Smooth muscle cell (in vitro differentiated cells): ENCODE measurements at regions not wholly inside any gene's neighbourhood (a gene's known extent, or its start where the extent isn't known, plus 50 kb on each side); places are given as distances from the start of the nearest gene placed in this dataset.
A peak's percentile ranks its signal among the peaks of the same experiment; 100 is the strongest.

Experiments
- DNase-seq: peaks from one replicate; lab custom pipeline; 2025; ENCODE audit not compliant: unreplicated experiment; lab: John Stamatoyannopoulos, UW
- H2AFZ ChIP-seq: fragments of 200-600 bp; sonication (generic); 2 replicates; pipeline ENCODE4 v1.6.0; 2016; ENCODE audit warnings: antibody characterized with exemption, low read depth, mild to moderate bottlenecking
- H3F3A ChIP-seq: fragments of 200-600 bp; sonication (generic); 2 replicates; pipeline ENCODE4 v1.6.0; 2017; ENCODE audit warnings: antibody characterized with exemption, low read depth
- H3K27ac ChIP-seq: fragments of 200-600 bp; sonication (generic); 2 replicates; pipeline ENCODE4 v1.5.1; 2016; ENCODE audit warnings: low read depth, mild to moderate bottlenecking
- H3K27me3 ChIP-seq: fragments of 200-600 bp; sonication (generic); 2 replicates; pipeline ENCODE4 v1.6.1; 2016; ENCODE audit warnings: low read depth, mild to moderate bottlenecking
- H3K36me3 ChIP-seq: fragments of 200-600 bp; sonication (generic); 2 replicates; pipeline ENCODE4 v1.5.1; 2016; ENCODE audit warnings: low read depth
- H3K4me1 ChIP-seq: fragments of 200-600 bp; sonication (generic); 2 replicates; pipeline ENCODE4 v1.5.1; 2016; ENCODE audit warnings: low read depth
- H3K4me2 ChIP-seq: fragments of 200-600 bp; sonication (generic); 2 replicates; pipeline ENCODE4 v1.6.0; 2016; ENCODE audit warnings: mild to moderate bottlenecking
- H3K4me3 ChIP-seq: fragments of 200-600 bp; sonication (generic); 2 replicates; pipeline ENCODE4 v1.5.1; 2016; ENCODE audit warnings: mild to moderate bottlenecking
- H3K79me2 ChIP-seq: fragments of 200-600 bp; sonication (generic); 2 replicates; pipeline ENCODE4 v1.6.0; 2016; ENCODE audit warnings: low read depth, mild to moderate bottlenecking
- H3K9ac ChIP-seq: fragments of 200-600 bp; sonication (generic); 2 replicates; pipeline ENCODE4 v1.6.0; 2016; ENCODE audit warnings: low read depth
- H3K9me3 ChIP-seq: fragments of 200-600 bp; sonication (generic); replicated peaks from 2 replicates; pipeline ENCODE4 v1.5.1; 2016; ENCODE audit warnings: low read depth
- H4K20me1 ChIP-seq: fragments of 200-600 bp; sonication (generic); 2 replicates; pipeline ENCODE4 v1.6.0; 2016; ENCODE audit warnings: low read depth
- CTCF ChIP-seq: fragments of 200-600 bp; sonication (generic); IDR thresholded peaks from 2 replicates; pipeline ENCODE4 v1.5.1; 2017; ENCODE audit warnings: borderline replicate concordance, mild to moderate bottlenecking, antibody characterized with exemption; ENCODE audit not compliant: insufficient read depth, poor library complexity, severe bottlenecking
- WGBS: methylation state at CpG from one replicate; pipeline ENCODE4 v1.1.7; 2016; ENCODE audit warnings: low lambda C conversion rate; 5-methylcytosine and 5-hydroxymethylcytosine counted together

DNA sequence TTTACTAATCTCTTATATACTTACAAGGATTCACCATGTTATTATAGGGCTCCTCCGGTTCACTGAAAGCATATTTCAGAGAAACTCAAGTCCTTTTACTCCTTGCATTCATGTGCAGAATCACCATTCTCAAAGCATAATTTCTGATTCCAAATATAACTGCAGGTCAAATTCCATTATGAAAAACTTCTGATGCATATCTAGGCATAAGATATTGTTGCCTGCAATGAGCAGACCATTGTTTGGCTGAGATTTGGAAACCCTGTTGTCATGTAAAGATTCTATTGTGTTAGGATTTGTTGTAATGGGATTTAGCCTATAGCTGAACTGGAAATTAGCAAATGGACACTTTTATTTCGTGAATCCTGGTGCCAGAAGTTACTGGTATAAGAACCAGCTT is 69.5 kb upstream of the PRICKLE2 start:
- WGBS: 76% methylated on average over 2 of the region's 2 CpGs
- no peak overlapping the region for H3K27ac ChIP-seq
- no peak overlapping the region for H3K4me2 ChIP-seq

GRCh38 chr3:64293121-64293520 is 67.9 kb upstream of the PRICKLE2 start:
- Histone ChIP-seq H3K27me3 (no peaks in the 10 kb centered on the region), H3K4me3 (no peak overlapping the region), H4K20me1 (no peaks in the 10 kb centered on the region), H3K27ac (no peak overlapping the region), H3K4me1 (no peaks in the 10 kb centered on the region), H3K9me3 (no peaks in the 10 kb centered on the region), H3F3A (peaks cover 10% of the 10 kb centered on the region), H2AFZ (no peak overlapping the region), H3K36me3 (no peaks in the 10 kb centered on the region), H3K9ac (no peak overlapping the region), H3K4me2 (no peak overlapping the region), H3K79me2 (no peaks in the 10 kb centered on the region)
- TF ChIP-seq CTCF: no peak
- DNase-seq: no peak
- 94% methylated on average over 9 of the region's 9 CpGs for WGBS

More for the DNA sequence above, 69.5 kb upstream of the PRICKLE2 start:
- Histone ChIP-seq H3K27me3 (no peaks in the 10 kb centered on the region), H2AFZ (no peak overlapping the region), H3K9ac (no peak overlapping the region), H4K20me1 (no peaks in the 10 kb centered on the region), H3K36me3 (no peaks in the 10 kb centered on the region), H3F3A (peaks cover 10% of the 10 kb centered on the region), H3K79me2 (no peaks in the 10 kb centered on the region), H3K4me1 (no peaks in the 10 kb centered on the region), H3K9me3 (no peaks in the 10 kb centered on the region), H3K4me3 (no peak overlapping the region)
- DNase-seq: no peak
- no peak for TF ChIP-seq CTCF

- DNase-seq: no peak
- no peak for TF ChIP-seq CTCF
- peak overlapping the region; percentile 70 for H3K4me2 ChIP-seq
- peak overlapping the region; percentile 65 for H3K9ac ChIP-seq
- peaks cover 10% of the 10 kb centered on the region for H3F3A ChIP-seq
- no peaks in the 10 kb centered on the region for H3K79me2 ChIP-seq
- H3K9me3 ChIP-seq: no peaks in the 10 kb centered on the region
- H3K4me1 ChIP-seq: no peaks in the 10 kb centered on the region
- 49% methylated on average over 4 of the region's 4 CpGs for WGBS
- H3K36me3 ChIP-seq: no peaks in the 10 kb centered on the region
- no peaks in the 10 kb centered on the region for H3K27me3 ChIP-seq
- H2AFZ ChIP-seq: no peak overlapping the region
- no peak overlapping the region for H3K4me3 ChIP-seq
- peak overlapping the region; percentile 97 for H3K27ac ChIP-seq
- no peaks in the 10 kb centered on the region for H4K20me1 ChIP-seq
These were observed 66.7 kb upstream of the PRICKLE2 start for GRCh38 chr3:64291956-64292355.

- Histone ChIP-seq H4K20me1 (no peaks in the 10 kb centered on the region), H3K79me2 (no peaks in the 10 kb centered on the region), H3K27ac (peak overlapping the region; percentile 97), H3K9ac (peak overlapping the region; percentile 65), H3K27me3 (no peaks in the 10 kb centered on the region), H2AFZ (no peak overlapping the region), H3K4me1 (no peaks in the 10 kb centered on the region), H3F3A (peaks cover 10% of the 10 kb centered on the region), H3K4me2 (peak overlapping the region; percentile 70), H3K4me3 (no peak overlapping the region), H3K36me3 (no peaks in the 10 kb centered on the region), H3K9me3 (no peaks in the 10 kb centered on the region)
- 15% methylated on average over 3 of the region's 3 CpGs for WGBS
- DNase-seq: peak; percentile 2
- TF ChIP-seq CTCF: no peak
These were observed 66.1 kb upstream of the PRICKLE2 start for GRCh38 chr3:64291345-64291744.
